ENCODE measurements at regions not wholly inside any gene's neighbourhood (a gene's known extent, or its start where the extent isn't known, plus 50 kb on each side); places are given as distances from the start of the nearest gene placed in this dataset.

DNA sequence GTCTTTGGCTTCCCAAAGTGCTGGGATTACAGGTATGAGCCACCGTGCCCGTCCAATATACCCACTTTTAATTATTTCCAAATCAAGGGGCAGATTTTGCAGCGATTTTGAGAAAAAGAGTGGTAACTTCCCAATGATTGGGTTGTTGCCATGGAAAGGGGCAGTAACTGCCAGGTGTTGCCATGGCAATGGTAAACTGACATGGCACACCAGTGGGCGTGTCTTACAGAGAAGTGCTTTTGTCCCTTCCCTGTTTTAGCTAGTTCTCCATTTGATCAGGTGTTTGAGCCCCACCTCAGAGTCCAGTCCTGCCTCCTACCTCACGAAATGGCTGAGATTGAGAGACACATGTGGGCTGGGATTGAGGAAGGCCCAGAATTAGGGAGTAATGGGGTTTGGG is 86.3 kb upstream of the IER5L start:
- TF ChIP-seq, protein P1, sequence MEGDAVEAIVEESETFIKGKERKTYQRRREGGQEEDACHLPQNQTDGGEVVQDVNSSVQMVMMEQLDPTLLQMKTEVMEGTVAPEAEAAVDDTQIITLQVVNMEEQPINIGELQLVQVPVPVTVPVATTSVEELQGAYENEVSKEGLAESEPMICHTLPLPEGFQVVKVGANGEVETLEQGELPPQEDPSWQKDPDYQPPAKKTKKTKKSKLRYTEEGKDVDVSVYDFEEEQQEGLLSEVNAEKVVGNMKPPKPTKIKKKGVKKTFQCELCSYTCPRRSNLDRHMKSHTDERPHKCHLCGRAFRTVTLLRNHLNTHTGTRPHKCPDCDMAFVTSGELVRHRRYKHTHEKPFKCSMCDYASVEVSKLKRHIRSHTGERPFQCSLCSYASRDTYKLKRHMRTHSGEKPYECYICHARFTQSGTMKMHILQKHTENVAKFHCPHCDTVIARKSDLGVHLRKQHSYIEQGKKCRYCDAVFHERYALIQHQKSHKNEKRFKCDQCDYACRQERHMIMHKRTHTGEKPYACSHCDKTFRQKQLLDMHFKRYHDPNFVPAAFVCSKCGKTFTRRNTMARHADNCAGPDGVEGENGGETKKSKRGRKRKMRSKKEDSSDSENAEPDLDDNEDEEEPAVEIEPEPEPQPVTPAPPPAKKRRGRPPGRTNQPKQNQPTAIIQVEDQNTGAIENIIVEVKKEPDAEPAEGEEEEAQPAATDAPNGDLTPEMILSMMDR (IDR thresholded peaks at IDR 0.05; ENCODE audit: insufficient read depth, low read length), result no peak
- no peak for TF ChIP-seq POLR2AphosphoS5 (IDR thresholded peaks at IDR 0.05; ENCODE audit: low read depth)
- TF ChIP-seq, protein P2, sequence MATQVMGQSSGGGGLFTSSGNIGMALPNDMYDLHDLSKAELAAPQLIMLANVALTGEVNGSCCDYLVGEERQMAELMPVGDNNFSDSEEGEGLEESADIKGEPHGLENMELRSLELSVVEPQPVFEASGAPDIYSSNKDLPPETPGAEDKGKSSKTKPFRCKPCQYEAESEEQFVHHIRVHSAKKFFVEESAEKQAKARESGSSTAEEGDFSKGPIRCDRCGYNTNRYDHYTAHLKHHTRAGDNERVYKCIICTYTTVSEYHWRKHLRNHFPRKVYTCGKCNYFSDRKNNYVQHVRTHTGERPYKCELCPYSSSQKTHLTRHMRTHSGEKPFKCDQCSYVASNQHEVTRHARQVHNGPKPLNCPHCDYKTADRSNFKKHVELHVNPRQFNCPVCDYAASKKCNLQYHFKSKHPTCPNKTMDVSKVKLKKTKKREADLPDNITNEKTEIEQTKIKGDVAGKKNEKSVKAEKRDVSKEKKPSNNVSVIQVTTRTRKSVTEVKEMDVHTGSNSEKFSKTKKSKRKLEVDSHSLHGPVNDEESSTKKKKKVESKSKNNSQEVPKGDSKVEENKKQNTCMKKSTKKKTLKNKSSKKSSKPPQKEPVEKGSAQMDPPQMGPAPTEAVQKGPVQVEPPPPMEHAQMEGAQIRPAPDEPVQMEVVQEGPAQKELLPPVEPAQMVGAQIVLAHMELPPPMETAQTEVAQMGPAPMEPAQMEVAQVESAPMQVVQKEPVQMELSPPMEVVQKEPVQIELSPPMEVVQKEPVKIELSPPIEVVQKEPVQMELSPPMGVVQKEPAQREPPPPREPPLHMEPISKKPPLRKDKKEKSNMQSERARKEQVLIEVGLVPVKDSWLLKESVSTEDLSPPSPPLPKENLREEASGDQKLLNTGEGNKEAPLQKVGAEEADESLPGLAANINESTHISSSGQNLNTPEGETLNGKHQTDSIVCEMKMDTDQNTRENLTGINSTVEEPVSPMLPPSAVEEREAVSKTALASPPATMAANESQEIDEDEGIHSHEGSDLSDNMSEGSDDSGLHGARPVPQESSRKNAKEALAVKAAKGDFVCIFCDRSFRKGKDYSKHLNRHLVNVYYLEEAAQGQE (IDR thresholded peaks at IDR 0.05; ENCODE audit: insufficient replicate concordance, low read depth), result no peak
- no peak for TF ChIP-seq GABPA (IDR thresholded peaks at IDR 0.05; ENCODE audit: low read depth)
- no peak for TF ChIP-seq SPI1 (IDR thresholded peaks at IDR 0.05; ENCODE audit: borderline replicate concordance, low read depth)

Measured in HL-60 (cell line).